ENCODE measurements at regions not wholly inside any gene's neighbourhood (a gene's known extent, or its start where the extent isn't known, plus 50 kb on each side); places are given as distances from the start of the nearest gene placed in this dataset.

GRCh38 chr3:178100908-178101307 lies 435.3 kb upstream of the KCNMB2 start:
- TF ChIP-seq CTCF (IDR thresholded peaks at IDR 0.05) (no peak), POLR2A (IDR thresholded peaks at IDR 0.05) (no peak)

All from breast epithelium (tissue), 3 donors.